ENCODE measurements at regions not wholly inside any gene's neighbourhood (a gene's known extent, or its start where the extent isn't known, plus 50 kb on each side); places are given as distances from the start of the nearest gene placed in this dataset.

- TF ChIP-seq TAF1 (IDR thresholded peaks at IDR 0.05; ENCODE audit: borderline replicate concordance, low read depth, low read length) (no peak), POLR2AphosphoS5 (IDR thresholded peaks at IDR 0.05; ENCODE audit: low read depth, low read length) (no peak)
Observed at GRCh38 chr16:86382774-86383407, 127.4 kb upstream of the FOXF1 start.
